Stimulated activated CD4-positive, alpha-beta T cell treated with anti-CD3 and anti-CD28 coated beads, Interleukin-2, amount 100 ng/mL, for 24 hours (primary cell): ENCODE measurements at regions not wholly inside any gene's neighbourhood (a gene's known extent, or its start where the extent isn't known, plus 50 kb on each side); places are given as distances from the start of the nearest gene placed in this dataset.

Source experiments
- DNase-seq, 2 donors: peaks; one replicate each; pipeline ENCODE4 v3.0.0-alpha.2; 2020

GRCh38 chr9:85884256-85884655, 56.7 kb upstream of the NAA35 start:
- no peak for DNase-seq

DNA sequence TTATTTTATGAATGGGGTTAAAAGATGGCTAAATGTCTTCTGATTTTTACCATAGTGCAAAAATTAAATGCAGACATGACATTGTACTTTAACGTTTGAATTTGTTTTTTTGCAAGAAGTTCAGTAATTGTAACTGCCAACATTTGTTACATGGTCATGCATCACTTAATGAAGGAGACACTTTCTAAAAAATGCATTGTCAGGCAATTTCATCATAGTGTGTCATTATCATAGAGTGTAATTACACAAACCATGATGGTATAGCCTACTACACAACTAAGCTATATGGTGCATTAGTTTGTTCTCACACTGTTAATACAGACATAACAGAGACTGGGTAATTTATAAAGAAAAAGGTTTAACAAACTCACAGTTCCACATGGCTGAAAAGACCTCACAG, 50.0 kb upstream of the NAA35 start:
- no peak for DNase-seq
